ENCODE measurements at regions not wholly inside any gene's neighbourhood (a gene's known extent, or its start where the extent isn't known, plus 50 kb on each side); places are given as distances from the start of the nearest gene placed in this dataset.

GRCh38 chr18:56210520-56210919, 427.9 kb downstream of the TXNL1 start:
- Mint-ChIP-seq H3K9me3 (peaks cover 0 to 8% (median under 1%) of the 10 kb centered on the region in 3 donors), H3K4me1 (no peaks in the 10 kb centered on the region), H3K27me3 (peaks cover 0 to 1% of the 10 kb centered on the region in 2 donors), H3K4me3 (no peak overlapping the region), H3K36me3 (no peaks in the 10 kb centered on the region), H3K27ac (no peak overlapping the region)
- Histone ChIP-seq H3K4me3 (ENCODE audit: control insufficient read depth in 1 of 2, extremely low read depth in 1 of 2, low read length in 1 of 2) (no peak overlapping the region), H3K36me3 (ENCODE audit: control insufficient read depth in 2 of 2, extremely low read depth in 1 of 2, insufficient read depth in 1 of 2, low read length in 1 of 2) (no peaks in the 10 kb centered on the region), H3K4me1 (ENCODE audit: control insufficient read depth in 1 of 2, extremely low read depth in 1 of 2, insufficient read depth in 2 of 2, low read length in 2 of 2) (no peaks in the 10 kb centered on the region), H3K27me3 (replicated peaks in 1 of 2; ENCODE audit: control insufficient read depth in 2 of 2, extremely low read depth in 1 of 2, insufficient read depth in 2 of 2, low read length in 1 of 2) (no peaks in the 10 kb centered on the region), H3K27ac (ENCODE audit: low read length) (no peak overlapping the region), H3K9me3 (no peaks in the 10 kb centered on the region)
- WGBS (ENCODE audit: insufficient coverage) = 96% methylated on average over 2 of the region's 3 CpGs
- no peak for ATAC-seq (replicated peaks in 1 of 4)
- ChIA-PET CTCF (no interaction called here), POLR2A (no interaction called here)
- no peak for DNase-seq

- Histone ChIP-seq H3K36me3 (ENCODE audit: control insufficient read depth in 2 of 2, extremely low read depth in 1 of 2, insufficient read depth in 1 of 2, low read length in 1 of 2) (no peaks in the 10 kb centered on the region), H3K9me3 (no peaks in the 10 kb centered on the region), H3K27ac (ENCODE audit: low read length) (no peak overlapping the region), H3K4me1 (ENCODE audit: control insufficient read depth in 1 of 2, extremely low read depth in 1 of 2, insufficient read depth in 2 of 2, low read length in 2 of 2) (no peaks in the 10 kb centered on the region), H3K4me3 (ENCODE audit: control insufficient read depth in 1 of 2, extremely low read depth in 1 of 2, low read length in 1 of 2) (no peak overlapping the region), H3K27me3 (replicated peaks in 1 of 2; ENCODE audit: control insufficient read depth in 2 of 2, extremely low read depth in 1 of 2, insufficient read depth in 2 of 2, low read length in 1 of 2) (no peaks in the 10 kb centered on the region)
- ChIA-PET CTCF (no interaction called here), POLR2A (no interaction called here)
- H3K4me1 Mint-ChIP-seq = no peaks in the 10 kb centered on the region
- DNase-seq (no peak), ATAC-seq (replicated peaks in 1 of 4) (no peak)
- no peak overlapping the region for H3K27ac Mint-ChIP-seq
- H3K36me3 Mint-ChIP-seq = no peaks in the 10 kb centered on the region
- WGBS (ENCODE audit: insufficient coverage) = 76% methylated on average over 3 of the region's 6 CpGs
- H3K4me3 Mint-ChIP-seq = no peak overlapping the region
- peaks cover 4 to 15% (median 11%) of the 10 kb centered on the region in 3 donors for H3K9me3 Mint-ChIP-seq
- H3K27me3 Mint-ChIP-seq = peaks cover 0 to 1% of the 10 kb centered on the region in 2 donors
These were observed 430.4 kb downstream of the TXNL1 start for GRCh38 chr18:56207989-56208388.

- no peak overlapping the region for H3K4me3 ChIP-seq (ENCODE audit: control insufficient read depth in 1 of 2, extremely low read depth in 1 of 2, low read length in 1 of 2)
- no peaks in the 10 kb centered on the region for H3K36me3 ChIP-seq (ENCODE audit: control insufficient read depth in 2 of 2, extremely low read depth in 1 of 2, insufficient read depth in 1 of 2, low read length in 1 of 2)
- H3K27me3 ChIP-seq (replicated peaks in 1 of 2; ENCODE audit: control insufficient read depth in 2 of 2, extremely low read depth in 1 of 2, insufficient read depth in 2 of 2, low read length in 1 of 2) = no peaks in the 10 kb centered on the region
- no peaks in the 10 kb centered on the region for H3K9me3 ChIP-seq
- H3K27ac Mint-ChIP-seq = no peak overlapping the region
- POLR2A ChIA-PET = no interaction called here
- no peaks in the 10 kb centered on the region for H3K27me3 Mint-ChIP-seq
- CTCF ChIA-PET = no interaction called here
- H3K4me3 Mint-ChIP-seq = no peak overlapping the region
- no peak overlapping the region for H3K27ac ChIP-seq (ENCODE audit: low read length)
- DNase-seq = no peak
- H3K4me1 ChIP-seq (ENCODE audit: control insufficient read depth in 1 of 2, extremely low read depth in 1 of 2, insufficient read depth in 2 of 2, low read length in 2 of 2) = no peaks in the 10 kb centered on the region
- no peaks in the 10 kb centered on the region for H3K4me1 Mint-ChIP-seq
- H3K9me3 Mint-ChIP-seq = peaks cover 4 to 11% (median 11%) of the 10 kb centered on the region in 3 donors
- ATAC-seq (replicated peaks in 1 of 4) = no peak
- no peaks in the 10 kb centered on the region for H3K36me3 Mint-ChIP-seq
These were observed 434.3 kb downstream of the TXNL1 start for GRCh38 chr18:56204052-56204451.

GRCh38 chr18:56202678-56203077, 435.7 kb downstream of the TXNL1 start:
- Mint-ChIP-seq H3K4me3 (no peak overlapping the region), H3K27ac (no peak overlapping the region), H3K4me1 (no peaks in the 10 kb centered on the region), H3K27me3 (no peaks in the 10 kb centered on the region), H3K9me3 (peaks cover 4 to 11% (median 11%) of the 10 kb centered on the region in 3 donors), H3K36me3 (no peaks in the 10 kb centered on the region)
- H3K4me3 ChIP-seq (ENCODE audit: control insufficient read depth in 1 of 2, extremely low read depth in 1 of 2, low read length in 1 of 2) = no peak overlapping the region
- POLR2A ChIA-PET = no interaction called here
- DNase-seq (no peak), ATAC-seq (replicated peaks in 1 of 4) (no peak)
- H3K4me1 ChIP-seq (ENCODE audit: control insufficient read depth in 1 of 2, extremely low read depth in 1 of 2, insufficient read depth in 2 of 2, low read length in 2 of 2) = no peaks in the 10 kb centered on the region
- 100% methylated on average over 2 of the region's 3 CpGs for WGBS (ENCODE audit: insufficient coverage)
- CTCF ChIA-PET = no interaction called here
- H3K9me3 ChIP-seq = no peaks in the 10 kb centered on the region
- no peak overlapping the region for H3K27ac ChIP-seq (ENCODE audit: low read length)
- no peaks in the 10 kb centered on the region for H3K36me3 ChIP-seq (ENCODE audit: control insufficient read depth in 2 of 2, extremely low read depth in 1 of 2, insufficient read depth in 1 of 2, low read length in 1 of 2)
- H3K27me3 ChIP-seq (replicated peaks in 1 of 2; ENCODE audit: control insufficient read depth in 2 of 2, extremely low read depth in 1 of 2, insufficient read depth in 2 of 2, low read length in 1 of 2) = no peaks in the 10 kb centered on the region

- no peak for DNase-seq
- CTCF ChIA-PET = no interaction called here
- no peaks in the 10 kb centered on the region for H3K9me3 ChIP-seq
These were observed 437.9 kb downstream of the TXNL1 start for GRCh38 chr18:56200381-56200911.

GRCh38 chr18:56199580-56200330, 438.6 kb downstream of the TXNL1 start:
- ATAC-seq (replicated peaks in 1 of 4) (no peak), DNase-seq (no peak)
- Mint-ChIP-seq H3K4me1 (no peaks in the 10 kb centered on the region), H3K27ac (no peak overlapping the region), H3K9me3 (peaks cover 0 to 7% (median 0%) of the 10 kb centered on the region in 3 donors), H3K36me3 (no peaks in the 10 kb centered on the region), H3K4me3 (no peak overlapping the region), H3K27me3 (no peaks in the 10 kb centered on the region)
- 67% methylated on average over 5 of the region's 8 CpGs for WGBS (ENCODE audit: insufficient coverage)
- Histone ChIP-seq H3K36me3 (ENCODE audit: control insufficient read depth in 2 of 2, extremely low read depth in 1 of 2, insufficient read depth in 1 of 2, low read length in 1 of 2) (no peaks in the 10 kb centered on the region), H3K27me3 (replicated peaks in 1 of 2; ENCODE audit: control insufficient read depth in 2 of 2, extremely low read depth in 1 of 2, insufficient read depth in 2 of 2, low read length in 1 of 2) (no peaks in the 10 kb centered on the region), H3K27ac (ENCODE audit: low read length) (no peak overlapping the region), H3K9me3 (no peaks in the 10 kb centered on the region), H3K4me3 (ENCODE audit: control insufficient read depth in 1 of 2, extremely low read depth in 1 of 2, low read length in 1 of 2) (no peak overlapping the region), H3K4me1 (ENCODE audit: control insufficient read depth in 1 of 2, extremely low read depth in 1 of 2, insufficient read depth in 2 of 2, low read length in 2 of 2) (no peaks in the 10 kb centered on the region)
- ChIA-PET CTCF (no interaction called here), POLR2A (no interaction called here)

More at GRCh38 chr18:56200381-56200911, 437.9 kb downstream of the TXNL1 start:
- no peaks in the 10 kb centered on the region for H3K27me3 ChIP-seq (replicated peaks in 1 of 2; ENCODE audit: control insufficient read depth in 2 of 2, extremely low read depth in 1 of 2, insufficient read depth in 2 of 2, low read length in 1 of 2)
- no peaks in the 10 kb centered on the region for H3K36me3 Mint-ChIP-seq
- H3K4me1 Mint-ChIP-seq = no peaks in the 10 kb centered on the region
- H3K27ac Mint-ChIP-seq = no peak overlapping the region
- H3K4me3 Mint-ChIP-seq = no peak overlapping the region
- ATAC-seq (replicated peaks in 1 of 4) = no peak
- H3K27me3 Mint-ChIP-seq = no peaks in the 10 kb centered on the region
- WGBS (ENCODE audit: insufficient coverage) = no CpG with 5 or more reads among the region's 1 CpG
- POLR2A ChIA-PET = no interaction called here
- H3K27ac ChIP-seq (ENCODE audit: low read length) = no peak overlapping the region
- no peaks in the 10 kb centered on the region for H3K36me3 ChIP-seq (ENCODE audit: control insufficient read depth in 2 of 2, extremely low read depth in 1 of 2, insufficient read depth in 1 of 2, low read length in 1 of 2)
- H3K9me3 Mint-ChIP-seq = peaks cover 4 to 13% (median 6%) of the 10 kb centered on the region in 3 donors
- no peak overlapping the region for H3K4me3 ChIP-seq (ENCODE audit: control insufficient read depth in 1 of 2, extremely low read depth in 1 of 2, low read length in 1 of 2)
- no peaks in the 10 kb centered on the region for H3K4me1 ChIP-seq (ENCODE audit: control insufficient read depth in 1 of 2, extremely low read depth in 1 of 2, insufficient read depth in 2 of 2, low read length in 2 of 2)
